RWPE1 (cell line): ENCODE measurements at regions not wholly inside any gene's neighbourhood (a gene's known extent, or its start where the extent isn't known, plus 50 kb on each side); places are given as distances from the start of the nearest gene placed in this dataset.

Experiments
- CTCF ChIA-PET: fragments of 350-600 bp; sonication (Branson Sonifier 250); formaldehyde crosslinking; extraction: SDS; loops from one replicate; lab custom pipeline; 2021; lab: Yijun Ruan, JAX
- POLR2A ChIA-PET: fragments of 400-600 bp; formaldehyde crosslinking; extraction: SDS; loops from one replicate; lab custom pipeline; 2020; ENCODE audit warnings: antibody characterized with exemption; ENCODE audit not compliant: low non-redundant PET; lab: Yijun Ruan, JAX
- DNase-seq: peaks from one replicate; pipeline ENCODE4 v3.0.0; 2012; ENCODE audit warnings: low spot score
- H3K27ac ChIP-seq: fragments of 450-650 bp; 2 replicates; pipeline ENCODE4 v1.5.1; 2017
- TF ChIP-seq, protein P1 (sequence below): fragments of 450-650 bp; conservative IDR thresholded peaks from 2 replicates; pipeline ENCODE4 v1.5.1; 2017; ENCODE audit warnings: low read depth, mild to moderate bottlenecking

DNA sequence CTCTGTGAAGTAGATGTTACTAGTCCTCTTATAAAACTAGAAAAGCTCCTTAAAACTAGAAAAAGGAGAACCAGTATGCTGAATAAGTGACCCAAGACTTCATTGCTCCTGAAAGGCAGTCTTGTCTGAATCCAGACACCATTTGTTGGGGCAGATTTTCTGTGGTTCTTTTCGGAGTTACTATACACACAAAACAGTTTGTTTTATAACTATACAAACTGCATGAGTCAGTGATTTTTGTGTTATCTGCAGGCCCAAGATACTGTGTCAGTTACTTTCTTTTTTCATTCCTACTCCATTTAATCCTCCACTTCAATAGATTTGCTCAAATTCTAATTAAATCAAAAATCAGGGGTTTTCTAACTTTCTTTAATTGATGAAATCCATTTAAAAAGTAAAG lies 244.6 kb downstream of the ARPP21 start:
- POLR2A ChIA-PET = no interaction called here
- CTCF ChIA-PET = no interaction called here
- no peak for DNase-seq
- H3K27ac ChIP-seq = no peak overlapping the region
- TF ChIP-seq, protein P1, sequence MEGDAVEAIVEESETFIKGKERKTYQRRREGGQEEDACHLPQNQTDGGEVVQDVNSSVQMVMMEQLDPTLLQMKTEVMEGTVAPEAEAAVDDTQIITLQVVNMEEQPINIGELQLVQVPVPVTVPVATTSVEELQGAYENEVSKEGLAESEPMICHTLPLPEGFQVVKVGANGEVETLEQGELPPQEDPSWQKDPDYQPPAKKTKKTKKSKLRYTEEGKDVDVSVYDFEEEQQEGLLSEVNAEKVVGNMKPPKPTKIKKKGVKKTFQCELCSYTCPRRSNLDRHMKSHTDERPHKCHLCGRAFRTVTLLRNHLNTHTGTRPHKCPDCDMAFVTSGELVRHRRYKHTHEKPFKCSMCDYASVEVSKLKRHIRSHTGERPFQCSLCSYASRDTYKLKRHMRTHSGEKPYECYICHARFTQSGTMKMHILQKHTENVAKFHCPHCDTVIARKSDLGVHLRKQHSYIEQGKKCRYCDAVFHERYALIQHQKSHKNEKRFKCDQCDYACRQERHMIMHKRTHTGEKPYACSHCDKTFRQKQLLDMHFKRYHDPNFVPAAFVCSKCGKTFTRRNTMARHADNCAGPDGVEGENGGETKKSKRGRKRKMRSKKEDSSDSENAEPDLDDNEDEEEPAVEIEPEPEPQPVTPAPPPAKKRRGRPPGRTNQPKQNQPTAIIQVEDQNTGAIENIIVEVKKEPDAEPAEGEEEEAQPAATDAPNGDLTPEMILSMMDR = no peak

GRCh38 chr3:35894735-35895134 lies 255.4 kb downstream of the ARPP21 start:
- H3K27ac ChIP-seq = no peak overlapping the region
- TF ChIP-seq, protein P1 = no peak
- POLR2A ChIA-PET = no interaction called here
- CTCF ChIA-PET = interaction anchor here (0.6 kb wide), 1 partner anchor 908 kb away, joined by 3 read pairs; no protein-coding TSS in a partner anchor
- DNase-seq = no peak

- POLR2A ChIA-PET = no interaction called here
- TF ChIP-seq, protein P1 = no peak
- no peak overlapping the region for H3K27ac ChIP-seq
- CTCF ChIA-PET = no interaction called here
- DNase-seq = no peak
Observed at GRCh38 chr3:35899245-35899644, 259.9 kb downstream of the ARPP21 start.

DNA sequence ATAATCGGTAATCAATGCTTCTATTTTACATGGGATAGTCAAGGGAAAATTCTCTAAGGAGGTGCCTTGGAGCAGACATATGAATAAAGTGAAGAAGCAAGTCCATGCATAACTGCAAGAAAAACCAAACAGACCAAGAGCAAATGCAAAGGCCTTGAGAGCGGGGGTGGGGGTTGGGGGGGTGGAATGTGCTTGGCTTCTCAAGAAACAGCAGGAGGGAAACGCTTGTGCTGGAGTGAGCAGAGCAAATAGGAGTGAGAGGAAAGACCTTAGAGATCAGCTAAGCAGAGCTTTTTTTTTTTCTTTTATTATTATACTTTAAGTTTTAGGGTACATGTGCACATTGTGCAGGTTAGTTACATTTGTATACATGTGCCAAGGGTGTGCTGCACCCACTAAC lies 260.8 kb downstream of the ARPP21 start:
- TF ChIP-seq, protein P1 = no peak
- DNase-seq = no peak
- ChIA-PET CTCF (no interaction called here), POLR2A (no interaction called here)
- no peak overlapping the region for H3K27ac ChIP-seq

DNA sequence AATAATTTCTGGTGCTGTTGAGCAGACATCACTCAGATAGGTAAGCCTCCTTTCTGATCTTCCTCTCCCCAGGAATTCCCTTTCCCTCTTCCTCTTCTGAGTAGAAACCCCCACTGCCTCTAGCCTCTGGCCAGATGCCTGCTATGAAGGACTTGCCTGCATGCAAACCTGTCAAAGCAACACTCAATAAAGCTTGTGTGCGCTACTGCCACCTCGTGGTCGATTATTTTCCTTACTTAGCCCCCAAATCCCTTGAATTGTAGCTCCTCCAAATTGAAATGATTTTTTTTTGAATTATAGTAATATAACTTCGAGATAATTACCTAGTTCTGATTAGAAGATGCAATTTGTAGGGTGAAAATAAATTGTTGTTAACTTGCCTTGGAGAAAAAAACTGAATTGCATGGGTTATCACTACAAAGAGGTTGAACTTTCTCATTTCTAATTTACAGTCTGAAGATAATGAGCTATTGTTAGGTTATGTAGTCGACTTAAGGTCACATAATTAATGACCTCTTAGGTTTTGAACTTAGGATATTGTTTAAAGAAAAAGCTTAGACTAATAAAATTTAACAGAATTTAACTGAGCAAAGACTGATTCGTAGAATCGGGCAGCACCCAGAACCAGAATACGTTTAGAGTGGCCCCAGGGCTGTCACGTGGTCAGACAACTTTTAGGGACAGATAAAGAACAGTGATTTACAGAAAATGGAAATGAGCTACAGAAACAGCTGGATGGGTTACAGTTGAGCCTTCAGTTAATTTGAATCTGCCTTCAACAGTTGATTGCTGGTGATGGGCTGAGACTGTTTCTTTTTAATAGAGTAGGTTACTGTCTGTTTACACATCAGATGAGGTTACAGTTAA lies 269.3 kb downstream of the ARPP21 start:
- DNase-seq = peak; percentile 13
- H3K27ac ChIP-seq = no peak overlapping the region
- POLR2A ChIA-PET = no interaction called here
- CTCF ChIA-PET = interaction anchor here (0.6 to 0.7 kb wide), 8 partner anchors 15 to 1924 kb away, joined by 3 read pairs; no protein-coding TSS in a partner anchor
- TF ChIP-seq, protein P1 = peak; percentile 79

DNA sequence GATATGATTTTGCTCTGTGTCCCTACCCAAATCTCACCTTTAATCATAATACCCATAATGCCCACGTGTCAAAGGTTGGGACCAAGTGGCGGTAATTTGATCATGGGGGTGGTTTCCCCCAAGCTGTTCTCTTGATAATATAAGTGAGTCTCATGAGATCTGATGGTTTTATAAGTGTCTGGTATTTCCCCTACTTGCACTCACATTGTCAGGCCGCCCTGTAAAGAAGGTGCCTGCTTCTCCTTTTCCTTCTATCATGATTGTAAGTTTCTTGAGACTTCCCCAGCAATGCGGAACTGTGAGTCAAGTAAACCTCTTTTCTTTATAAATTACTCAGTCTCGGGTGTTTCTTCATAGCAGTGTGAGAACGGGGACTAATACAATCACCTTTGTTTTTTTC lies 279.8 kb downstream of the ARPP21 start:
- no peak for DNase-seq
- CTCF ChIA-PET = no interaction called here

More for the DNA sequence above, 279.8 kb downstream of the ARPP21 start:
- POLR2A ChIA-PET = no interaction called here
- TF ChIP-seq, protein P1 = no peak
- H3K27ac ChIP-seq = no peak overlapping the region
